Glutamatergic neuron (in vitro differentiated cells): ENCODE measurements at regions not wholly inside any gene's neighbourhood (a gene's known extent, or its start where the extent isn't known, plus 50 kb on each side); places are given as distances from the start of the nearest gene placed in this dataset.
"Not testable (repeated sequence)": the region's sequence is repeated elsewhere in the genome, so short reads cannot be mapped to it uniquely, and the experiment has no call there.

Experiments used
- DNase-seq: peaks from one replicate; pipeline ENCODE4 v3.0.0; 2022
- H3K27ac Mint-ChIP-seq: one replicate; pipeline ENCODE4 v1.8.0; 2020; ENCODE audit warnings: mild to moderate bottlenecking, mixed read lengths, inconsistent platforms; ENCODE audit not compliant: unreplicated experiment
- H3K27me3 Mint-ChIP-seq: one replicate; pipeline ENCODE4 v1.8.0; 2020; ENCODE audit warnings: mild to moderate bottlenecking, moderate library complexity, mixed read lengths, inconsistent platforms; ENCODE audit not compliant: unreplicated experiment
- H3K36me3 Mint-ChIP-seq: one replicate; pipeline ENCODE4 v1.8.0; 2020; ENCODE audit warnings: mild to moderate bottlenecking, mixed read lengths, inconsistent platforms; ENCODE audit not compliant: unreplicated experiment
- H3K4me1 Mint-ChIP-seq: one replicate; pipeline ENCODE4 v1.8.0; 2020; ENCODE audit warnings: mild to moderate bottlenecking, low read depth, mixed read lengths, inconsistent platforms; ENCODE audit not compliant: unreplicated experiment
- H3K4me3 Mint-ChIP-seq: one replicate; pipeline ENCODE4 v1.8.0; 2020; ENCODE audit warnings: mild to moderate bottlenecking, mixed read lengths, inconsistent platforms; ENCODE audit not compliant: unreplicated experiment
- H3K9me3 Mint-ChIP-seq: one replicate; pipeline ENCODE4 v1.8.0; 2020; ENCODE audit warnings: mild to moderate bottlenecking, moderate library complexity, mixed read lengths, inconsistent platforms; ENCODE audit not compliant: unreplicated experiment
- TF ChIP-seq, protein P1 (sequence below): fragments of 200-600 bp; sonication (generic); IDR thresholded peaks from one replicate; pipeline ENCODE4 v1.5.0; 2021; ENCODE audit not compliant: partially characterized antibody, unreplicated experiment

DNA sequence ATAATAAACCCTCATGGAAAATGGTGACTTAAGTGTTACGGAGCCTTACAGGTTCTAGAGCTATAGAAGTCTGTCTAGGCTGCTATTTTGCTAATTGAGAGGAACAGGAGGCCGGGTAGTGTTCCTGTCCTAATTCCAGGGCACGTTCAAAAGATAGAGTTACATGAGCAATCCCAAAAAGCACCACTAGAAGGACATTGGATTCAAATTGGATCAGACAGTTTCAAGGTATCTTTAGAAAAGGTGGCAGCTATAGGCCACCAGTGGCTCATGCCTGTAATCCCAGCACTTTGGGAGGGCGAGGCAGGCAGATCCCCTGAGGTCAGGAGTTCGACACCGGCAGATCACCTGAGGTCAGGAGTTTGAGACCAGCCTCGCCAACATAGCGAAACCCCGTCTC, 458.8 kb downstream of the TMEM232 start:
- no peaks in the 10 kb centered on the region for H3K36me3 Mint-ChIP-seq
- no peak for DNase-seq
- H3K9me3 Mint-ChIP-seq = no peaks in the 10 kb centered on the region
- peaks cover 2% of the 10 kb centered on the region for H3K27me3 Mint-ChIP-seq
- H3K4me3 Mint-ChIP-seq = no peak overlapping the region
- TF ChIP-seq, protein P1, sequence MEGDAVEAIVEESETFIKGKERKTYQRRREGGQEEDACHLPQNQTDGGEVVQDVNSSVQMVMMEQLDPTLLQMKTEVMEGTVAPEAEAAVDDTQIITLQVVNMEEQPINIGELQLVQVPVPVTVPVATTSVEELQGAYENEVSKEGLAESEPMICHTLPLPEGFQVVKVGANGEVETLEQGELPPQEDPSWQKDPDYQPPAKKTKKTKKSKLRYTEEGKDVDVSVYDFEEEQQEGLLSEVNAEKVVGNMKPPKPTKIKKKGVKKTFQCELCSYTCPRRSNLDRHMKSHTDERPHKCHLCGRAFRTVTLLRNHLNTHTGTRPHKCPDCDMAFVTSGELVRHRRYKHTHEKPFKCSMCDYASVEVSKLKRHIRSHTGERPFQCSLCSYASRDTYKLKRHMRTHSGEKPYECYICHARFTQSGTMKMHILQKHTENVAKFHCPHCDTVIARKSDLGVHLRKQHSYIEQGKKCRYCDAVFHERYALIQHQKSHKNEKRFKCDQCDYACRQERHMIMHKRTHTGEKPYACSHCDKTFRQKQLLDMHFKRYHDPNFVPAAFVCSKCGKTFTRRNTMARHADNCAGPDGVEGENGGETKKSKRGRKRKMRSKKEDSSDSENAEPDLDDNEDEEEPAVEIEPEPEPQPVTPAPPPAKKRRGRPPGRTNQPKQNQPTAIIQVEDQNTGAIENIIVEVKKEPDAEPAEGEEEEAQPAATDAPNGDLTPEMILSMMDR = peak; percentile 40
- no peak overlapping the region for H3K27ac Mint-ChIP-seq
- H3K4me1 Mint-ChIP-seq = no peaks in the 10 kb centered on the region

- H3K36me3 Mint-ChIP-seq = no peaks in the 10 kb centered on the region
- TF ChIP-seq, protein P1 = no peak
- no peak overlapping the region for H3K27ac Mint-ChIP-seq
- no peaks in the 10 kb centered on the region for H3K9me3 Mint-ChIP-seq
- no peaks in the 10 kb centered on the region for H3K4me1 Mint-ChIP-seq
- H3K27me3 Mint-ChIP-seq = peaks cover 2% of the 10 kb centered on the region
- H3K4me3 Mint-ChIP-seq = no peak overlapping the region
- DNase-seq = no peak
Measured at GRCh38 chr5:110268283-110268682, 458.2 kb downstream of the TMEM232 start.

GRCh38 chr5:110268985-110269384, 457.5 kb downstream of the TMEM232 start:
- no peaks in the 10 kb centered on the region for H3K4me1 Mint-ChIP-seq
- no peak for DNase-seq
- TF ChIP-seq, protein P1 = no peak
- H3K9me3 Mint-ChIP-seq = peaks cover 1% of the 10 kb centered on the region
- peaks cover 2% of the 10 kb centered on the region for H3K27me3 Mint-ChIP-seq
- H3K4me3 Mint-ChIP-seq = no peak overlapping the region
- no peaks in the 10 kb centered on the region for H3K36me3 Mint-ChIP-seq
- no peak overlapping the region for H3K27ac Mint-ChIP-seq

GRCh38 chr5:110269478-110270142, 456.9 kb downstream of the TMEM232 start:
- no peak overlapping the region for H3K4me3 Mint-ChIP-seq
- H3K36me3 Mint-ChIP-seq = no peaks in the 10 kb centered on the region
- H3K9me3 Mint-ChIP-seq = peaks cover 1% of the 10 kb centered on the region

DNA sequence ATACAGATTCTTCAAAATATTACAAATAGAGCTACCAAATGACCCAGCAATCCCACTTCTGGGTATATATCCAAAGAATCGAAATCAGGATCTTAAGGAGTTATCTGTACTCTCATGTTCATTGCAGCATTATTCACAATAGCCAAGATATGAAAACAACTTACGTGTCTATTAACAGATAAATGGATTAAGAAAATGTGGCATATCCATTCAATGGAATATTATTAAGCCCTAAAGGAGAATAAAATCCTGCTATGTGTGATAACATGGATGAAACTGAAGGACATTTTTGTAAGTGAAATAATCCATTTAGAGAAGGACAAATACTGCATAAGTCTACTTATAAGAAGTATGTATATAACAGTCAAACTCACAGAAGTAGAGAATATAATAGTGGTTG, 450.6 kb downstream of the TMEM232 start:
- TF ChIP-seq, protein P1 = no peak
- no peak overlapping the region for H3K27ac Mint-ChIP-seq
- peaks cover 4% of the 10 kb centered on the region for H3K4me1 Mint-ChIP-seq
- no peaks in the 10 kb centered on the region for H3K27me3 Mint-ChIP-seq
- peaks cover 7% of the 10 kb centered on the region for H3K9me3 Mint-ChIP-seq
- no peak overlapping the region for H3K4me3 Mint-ChIP-seq
- DNase-seq = no peak
- H3K36me3 Mint-ChIP-seq = no peaks in the 10 kb centered on the region

More at GRCh38 chr5:110269478-110270142, 456.9 kb downstream of the TMEM232 start:
- no peaks in the 10 kb centered on the region for H3K4me1 Mint-ChIP-seq
- H3K27me3 Mint-ChIP-seq = peaks cover 2% of the 10 kb centered on the region
- DNase-seq = no peak
- TF ChIP-seq, protein P1 = no peak
- H3K27ac Mint-ChIP-seq = no peak overlapping the region

- not testable (repeated sequence) for H3K27me3 Mint-ChIP-seq, H3K4me3 Mint-ChIP-seq, DNase-seq, H3K27ac Mint-ChIP-seq, H3K4me1 Mint-ChIP-seq
- H3K9me3 Mint-ChIP-seq = peaks cover 13% of the 10 kb centered on the region
- peaks cover 20% of the 10 kb centered on the region for H3K36me3 Mint-ChIP-seq
Measured at GRCh38 chr5:110278449-110278848, 448.0 kb downstream of the TMEM232 start.

- Mint-ChIP-seq H3K36me3 (peaks cover 30% of the 10 kb centered on the region), H3K9me3 (peaks cover 20% of the 10 kb centered on the region)
- H3K4me1 Mint-ChIP-seq, H3K27me3 Mint-ChIP-seq, H3K4me3 Mint-ChIP-seq, DNase-seq, H3K27ac Mint-ChIP-seq: not testable (repeated sequence)
Measured at GRCh38 chr5:110284121-110284520, 442.4 kb downstream of the TMEM232 start.
